T47D (cell line): ENCODE measurements at regions not wholly inside any gene's neighbourhood (a gene's known extent, or its start where the extent isn't known, plus 50 kb on each side); places are given as distances from the start of the nearest gene placed in this dataset.
"Not testable (repeated sequence)": the region's sequence is repeated elsewhere in the genome, so short reads cannot be mapped to it uniquely, and the experiment has no call there.

ENCODE experiments used
- DNase-seq, 2 experiments: peaks; one replicate each; pipeline versions ENCODE4 v3.0.0 to v3.0.0-alpha.2; 2011 to 2012; ENCODE audit warnings: low read depth in 1 of 2, low spot score in 1 of 2
- JUND ChIP-seq: IDR thresholded peaks from 2 replicates; pipeline ENCODE4 v1.6.1; 2012; ENCODE audit warnings: low read depth
- in situ Hi-C: cut with HindIII; loops from 2 replicates; pipeline ENCODE4 v1.10.0; 2016; ENCODE audit warnings: low sequenced_read_pairs, low pct_unique_long_range_greater_than_20kb

GRCh38 chr3:4149296-4149695 lies 153.9 kb upstream of the SETMAR start:
- no peak for DNase-seq
- TF ChIP-seq JUND = no peak
- in situ Hi-C loops = no loop called here

GRCh38 chr3:4150816-4151215 lies 152.4 kb upstream of the SETMAR start:
- no peak for DNase-seq
- TF ChIP-seq JUND = no peak
- in situ Hi-C loops = no loop called here

- no peak for DNase-seq
- no peak for TF ChIP-seq JUND
- in situ Hi-C loops = no loop called here
Observed at GRCh38 chr3:4151859-4152258, 151.3 kb upstream of the SETMAR start.

GRCh38 chr3:4153771-4154170 lies 149.4 kb upstream of the SETMAR start:
- no peak for DNase-seq
- TF ChIP-seq JUND = no peak
- in situ Hi-C loops = no loop called here

GRCh38 chr3:4158329-4158728 lies 144.8 kb upstream of the SETMAR start:
- no peak for TF ChIP-seq JUND
- in situ Hi-C loops = no loop called here
- no peak for DNase-seq

- in situ Hi-C loops = no loop called here
- DNase-seq = no peak
- no peak for TF ChIP-seq JUND
Observed at GRCh38 chr3:4162096-4162495, 141.1 kb upstream of the SETMAR start.

GRCh38 chr3:4163011-4163410 lies 140.2 kb upstream of the SETMAR start:
- no peak for DNase-seq
- in situ Hi-C loops = no loop called here
- TF ChIP-seq JUND = no peak

- in situ Hi-C loops = no loop called here
- no peak for TF ChIP-seq JUND
- DNase-seq = no peak
Observed at GRCh38 chr3:4166540-4166939, 136.6 kb upstream of the SETMAR start.

- in situ Hi-C loops, DNase-seq: not testable (repeated sequence)
Observed at GRCh38 chr3:4167230-4167629, 135.9 kb upstream of the SETMAR start.

- DNase-seq = no peak
- in situ Hi-C loops = no loop called here
Observed at GRCh38 chr3:4174791-4175190, 128.4 kb upstream of the SETMAR start.

GRCh38 chr3:4191971-4192370 lies 111.2 kb upstream of the SETMAR start:
- in situ Hi-C loops = no loop called here
- no peak for TF ChIP-seq JUND
- no peak for DNase-seq

More at GRCh38 chr3:4174791-4175190, 128.4 kb upstream of the SETMAR start:
- no peak for TF ChIP-seq JUND

GRCh38 chr3:4195006-4195405 lies 108.2 kb upstream of the SETMAR start:
- no peak for TF ChIP-seq JUND
- in situ Hi-C loops = no loop called here
- no peak for DNase-seq

- in situ Hi-C loops = no loop called here
Observed at GRCh38 chr3:4196506-4197147, 106.5 kb upstream of the SETMAR start.

GRCh38 chr3:4197670-4198069 lies 105.5 kb upstream of the SETMAR start:
- no peak for DNase-seq
- TF ChIP-seq JUND = no peak
- in situ Hi-C loops = no loop called here

More at GRCh38 chr3:4196506-4197147, 106.5 kb upstream of the SETMAR start:
- no peak for TF ChIP-seq JUND
- no peak for DNase-seq

GRCh38 chr3:4198491-4198890 lies 104.7 kb upstream of the SETMAR start:
- in situ Hi-C loops = no loop called here
- TF ChIP-seq JUND = no peak
- DNase-seq = no peak

GRCh38 chr3:4204776-4205175 lies 98.4 kb upstream of the SETMAR start:
- in situ Hi-C loops, DNase-seq: not testable (repeated sequence)
